Esophagus squamous epithelium (tissue), 4 donors: ENCODE measurements at regions not wholly inside any gene's neighbourhood (a gene's known extent, or its start where the extent isn't known, plus 50 kb on each side); places are given as distances from the start of the nearest gene placed in this dataset.
"Not testable (repeated sequence)": the region's sequence is repeated elsewhere in the genome, so short reads cannot be mapped to it uniquely, and the experiment has no call there.

ENCODE experiments used
- CTCF ChIP-seq, 6 experiments: fragments of 450-650 bp in 4 of 6; fragments of 200-600 bp in 2 of 6; sonication (generic) in 2 of 6; IDR thresholded peaks; one replicate each; pipeline ENCODE4 v1.5.1; 2016 to 2019; ENCODE audit warnings: antibody characterized with exemption in 6 of 6, mild to moderate bottlenecking in 4 of 6, moderate library complexity in 4 of 6
- POLR2A ChIP-seq, 4 donors: fragments of 450-650 bp; IDR thresholded peaks; one replicate each; pipeline ENCODE4 v1.6.1; 2017; ENCODE audit warnings: antibody characterized with exemption in 4 of 4, mild to moderate bottlenecking in 4 of 4, moderate library complexity in 3 of 4

- not testable (repeated sequence) for TF ChIP-seq CTCF, POLR2A (IDR thresholded peaks at IDR 0.05)
Observed at GRCh38 chr6:115836374-115836773, 224.3 kb downstream of the FRK start.
